ENCODE measurements at regions not wholly inside any gene's neighbourhood (a gene's known extent, or its start where the extent isn't known, plus 50 kb on each side); places are given as distances from the start of the nearest gene placed in this dataset.

GRCh38 chr2:111225856-111226255 lies 105.1 kb downstream of the BCL2L11 start:
- no peaks in the 10 kb centered on the region for H3K27me3 ChIP-seq
- H3K36me3 ChIP-seq: no peaks in the 10 kb centered on the region
- WGBS, 2 donors (ENCODE audit: low coverage in 1 of 2): 96 to 100% methylated on average over 2 to 3 of the region's 3 CpGs
- no peaks in the 10 kb centered on the region for H3K4me1 ChIP-seq
- no peak overlapping the region for H3K4me3 ChIP-seq
- H3K27ac ChIP-seq: no peak overlapping the region
- ATAC-seq: no peak
- peaks cover 0 to 6% (median 0%) of the 10 kb centered on the region in 3 donors for H3K9me3 ChIP-seq
- TF ChIP-seq, protein P1, sequence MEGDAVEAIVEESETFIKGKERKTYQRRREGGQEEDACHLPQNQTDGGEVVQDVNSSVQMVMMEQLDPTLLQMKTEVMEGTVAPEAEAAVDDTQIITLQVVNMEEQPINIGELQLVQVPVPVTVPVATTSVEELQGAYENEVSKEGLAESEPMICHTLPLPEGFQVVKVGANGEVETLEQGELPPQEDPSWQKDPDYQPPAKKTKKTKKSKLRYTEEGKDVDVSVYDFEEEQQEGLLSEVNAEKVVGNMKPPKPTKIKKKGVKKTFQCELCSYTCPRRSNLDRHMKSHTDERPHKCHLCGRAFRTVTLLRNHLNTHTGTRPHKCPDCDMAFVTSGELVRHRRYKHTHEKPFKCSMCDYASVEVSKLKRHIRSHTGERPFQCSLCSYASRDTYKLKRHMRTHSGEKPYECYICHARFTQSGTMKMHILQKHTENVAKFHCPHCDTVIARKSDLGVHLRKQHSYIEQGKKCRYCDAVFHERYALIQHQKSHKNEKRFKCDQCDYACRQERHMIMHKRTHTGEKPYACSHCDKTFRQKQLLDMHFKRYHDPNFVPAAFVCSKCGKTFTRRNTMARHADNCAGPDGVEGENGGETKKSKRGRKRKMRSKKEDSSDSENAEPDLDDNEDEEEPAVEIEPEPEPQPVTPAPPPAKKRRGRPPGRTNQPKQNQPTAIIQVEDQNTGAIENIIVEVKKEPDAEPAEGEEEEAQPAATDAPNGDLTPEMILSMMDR (IDR thresholded peaks at IDR 0.05): no peak
- TF ChIP-seq POLR2A (IDR thresholded peaks at IDR 0.05) (no peak), POLR2AphosphoS5 (IDR thresholded peaks at IDR 0.05) (no peak), EP300 (IDR thresholded peaks at IDR 0.05) (no peak)

DNA sequence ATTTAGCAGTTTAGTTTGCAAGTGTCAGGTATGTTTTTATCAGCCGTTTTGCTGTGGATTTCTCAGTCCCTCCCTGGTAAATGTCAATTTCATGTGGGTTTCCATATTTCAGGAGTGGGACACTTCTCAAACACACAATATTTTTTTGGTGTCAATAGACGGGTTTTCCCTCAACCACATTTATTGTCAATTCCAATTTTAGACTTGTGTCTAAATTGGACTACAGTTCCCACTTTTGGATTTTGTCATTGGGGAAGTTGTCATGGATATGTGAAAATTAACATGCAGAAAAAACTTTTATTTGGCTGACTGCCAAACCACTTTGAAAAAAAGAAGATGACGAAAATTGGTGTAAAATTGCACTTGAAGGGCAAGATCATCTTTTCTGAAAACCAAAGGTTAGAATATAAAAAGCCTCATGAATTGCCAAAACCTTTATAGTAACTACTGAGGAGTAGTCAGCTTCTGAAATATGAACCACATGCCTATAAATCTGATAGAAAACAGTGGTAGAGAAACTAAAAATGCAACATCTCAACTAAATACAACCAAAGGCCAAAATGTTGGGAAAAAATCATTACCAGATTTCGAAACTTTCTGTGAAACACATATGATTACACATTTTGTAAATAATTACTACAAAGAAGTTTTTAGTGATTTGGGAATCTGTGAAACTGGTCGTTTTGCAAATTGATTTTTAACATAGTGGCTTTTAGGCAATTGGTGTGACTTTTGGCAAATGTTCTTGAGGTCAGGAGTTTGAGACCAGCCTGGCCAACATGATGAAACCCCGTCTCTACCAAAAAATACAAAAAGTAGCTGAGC lies 106.4 kb downstream of the BCL2L11 start:
- whole genome bisulfite sequencing, 2 donors (ENCODE audit: low coverage in 1 of 2): 73 to 75% methylated on average over 6 of the region's 6 CpGs
- Histone ChIP-seq H3K9me3 (peaks cover 0 to 12% (median 0%) of the 10 kb centered on the region in 3 donors), H3K36me3 (no peaks in the 10 kb centered on the region), H3K4me1 (no peaks in the 10 kb centered on the region), H3K4me3 (no peak overlapping the region), H3K27ac (no peak overlapping the region), H3K27me3 (no peaks in the 10 kb centered on the region)
- ATAC-seq: no peak
- no peak for TF ChIP-seq POLR2A (IDR thresholded peaks at IDR 0.05)
- TF ChIP-seq POLR2AphosphoS5 (IDR thresholded peaks at IDR 0.05): no peak
- TF ChIP-seq, protein P1 (IDR thresholded peaks at IDR 0.05): no peak
- no peak for TF ChIP-seq EP300 (IDR thresholded peaks at IDR 0.05)

DNA sequence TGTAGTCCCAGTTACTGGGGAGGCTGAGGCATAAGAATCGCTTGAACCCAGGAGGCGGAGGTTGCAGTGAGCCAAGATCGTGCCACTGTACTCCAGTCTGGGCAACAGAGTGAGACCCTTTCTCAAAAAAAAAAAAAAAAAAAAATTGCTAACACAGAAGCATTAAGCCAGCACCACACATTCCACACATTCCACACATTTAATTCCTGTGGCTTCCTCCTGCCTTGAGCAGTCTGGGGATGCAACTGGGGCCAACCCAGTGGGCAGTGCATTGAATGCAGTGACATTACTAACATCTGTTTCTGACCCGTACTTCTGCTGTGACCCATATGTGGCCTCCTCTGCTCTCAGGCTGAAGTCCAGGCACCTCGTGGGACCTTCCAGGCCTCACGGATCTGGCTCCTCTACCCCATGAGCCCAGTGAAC lies 107.0 kb downstream of the BCL2L11 start:
- no peaks in the 10 kb centered on the region for H3K27me3 ChIP-seq
- H3K4me3 ChIP-seq: no peak overlapping the region
- H3K27ac ChIP-seq: no peak overlapping the region
- no peaks in the 10 kb centered on the region for H3K4me1 ChIP-seq
- peaks cover 0 to 12% (median 0%) of the 10 kb centered on the region in 3 donors for H3K9me3 ChIP-seq
- no peak for TF ChIP-seq EP300 (IDR thresholded peaks at IDR 0.05)
- 53 to 67% methylated on average over 3 to 5 of the region's 6 CpGs for WGBS, 2 donors (ENCODE audit: low coverage in 1 of 2)
- ATAC-seq: no peak
- no peaks in the 10 kb centered on the region for H3K36me3 ChIP-seq

- WGBS, 2 donors (ENCODE audit: low coverage in 1 of 2): 93 to 97% methylated on average over 7 of the region's 7 CpGs
- H3K4me1 ChIP-seq: no peaks in the 10 kb centered on the region
Measured at GRCh38 chr2:111231532-111232252, 111.0 kb downstream of the BCL2L11 start.

More at GRCh38 chr2:111231532-111232252, 111.0 kb downstream of the BCL2L11 start:
- ATAC-seq: no peak
- Histone ChIP-seq H3K27me3 (no peaks in the 10 kb centered on the region), H3K4me3 (no peak overlapping the region), H3K36me3 (no peaks in the 10 kb centered on the region), H3K9me3 (peaks cover 0 to 12% (median 0%) of the 10 kb centered on the region in 3 donors), H3K27ac (no peak overlapping the region)
- no peak for TF ChIP-seq POLR2AphosphoS5 (IDR thresholded peaks at IDR 0.05)
- TF ChIP-seq, protein P1 (IDR thresholded peaks at IDR 0.05): no peak
- TF ChIP-seq POLR2A (IDR thresholded peaks at IDR 0.05): no peak
- TF ChIP-seq EP300 (IDR thresholded peaks at IDR 0.05): no peak

Data from gastroesophageal sphincter (tissue), 4 donors.